PC-9 (cell line): ENCODE measurements at regions not wholly inside any gene's neighbourhood (a gene's known extent, or its start where the extent isn't known, plus 50 kb on each side); places are given as distances from the start of the nearest gene placed in this dataset.

Experiments
- BruUV-seq: library from RNA; stranded (reverse); fragments of 400-500 nt; replicated peaks from 2 replicates; lab custom pipeline; 2021; lab: Mats Ljungman, UMichigan
- CTCF ChIA-PET: fragments of 300-600 bp; sonication (Branson Sonifier 250); formaldehyde crosslinking; loops from one replicate; lab custom pipeline; 2022; ENCODE audit warnings: antibody characterized with exemption; lab: Charles Lee
- POLR2A ChIA-PET: fragments of 300-600 bp; sonication (Branson Sonifier 250); formaldehyde crosslinking; loops from one replicate; lab custom pipeline; 2022; ENCODE audit warnings: antibody characterized with exemption; ENCODE audit not compliant: unreplicated experiment; lab: Charles Lee
- DNase-seq, 2 experiments: peaks; one replicate each; pipeline versions ENCODE4 v3.0.0 to v3.0.0-alpha.2; 2015 to 2022; ENCODE audit warnings: mixed read lengths in 1 of 2
- H2AFZ ChIP-seq: fragments of 200-600 bp; sonication (generic); 2 replicates; pipeline ENCODE4 v1.8.1; 2017; ENCODE audit warnings: antibody characterized with exemption
- H3F3A ChIP-seq: fragments of 200-600 bp; sonication (generic); 2 replicates; pipeline ENCODE4 v1.8.1; 2017; ENCODE audit warnings: antibody characterized with exemption, mild to moderate bottlenecking, low read depth; ENCODE audit not compliant: insufficient read depth
- H3K27ac ChIP-seq: fragments of 200-600 bp; sonication (generic); 2 replicates; pipeline ENCODE4 v1.6.1; 2016; ENCODE audit warnings: mixed run types
- H3K27me3 ChIP-seq: fragments of 200-600 bp; sonication (generic); 2 replicates; pipeline ENCODE4 v1.6.1; 2016; ENCODE audit warnings: low read depth, mixed run types; ENCODE audit not compliant: insufficient read depth
- H3K36me3 ChIP-seq: fragments of 200-600 bp; sonication (generic); 2 replicates; pipeline ENCODE4 v1.6.1; 2016; ENCODE audit warnings: low read depth, mixed run types
- H3K4me1 ChIP-seq: fragments of 200-600 bp; sonication (generic); replicated peaks from 2 replicates; pipeline ENCODE4 v1.6.1; 2016; ENCODE audit warnings: mixed run types; ENCODE audit not compliant: insufficient read depth
- H3K4me2 ChIP-seq: fragments of 200-600 bp; sonication (generic); 2 replicates; pipeline ENCODE4 v1.6.1; 2017; ENCODE audit warnings: mixed run types
- H3K4me3 ChIP-seq: fragments of 200-600 bp; sonication (generic); 2 replicates; pipeline ENCODE4 v1.6.1; 2016; ENCODE audit warnings: mixed run types
- H3K79me2 ChIP-seq: fragments of 200-600 bp; sonication (generic); 2 replicates; pipeline ENCODE4 v1.6.1; 2017; ENCODE audit warnings: low read depth, mixed run types
- H3K9me2 ChIP-seq: fragments of 200-600 bp; sonication (generic); 2 replicates; pipeline ENCODE4 v1.8.1; 2017; ENCODE audit warnings: mild to moderate bottlenecking; ENCODE audit not compliant: insufficient read depth
- H3K9me3 ChIP-seq: fragments of 200-600 bp; sonication (generic); 2 replicates; pipeline ENCODE4 v1.8.1; 2016; ENCODE audit warnings: low read depth; ENCODE audit not compliant: insufficient read depth
- H4K20me1 ChIP-seq: fragments of 200-600 bp; sonication (generic); 2 replicates; pipeline ENCODE4 v1.8.1; 2017; ENCODE audit not compliant: insufficient read depth
- CTCF ChIP-seq: fragments of 200-600 bp; sonication (generic); conservative IDR thresholded peaks from 2 replicates; pipeline ENCODE4 v1.6.1; 2017; ENCODE audit warnings: mixed run types, antibody characterized with exemption, mild to moderate bottlenecking, moderate library complexity
- EZH2 ChIP-seq: fragments of 200-600 bp; sonication (generic); IDR thresholded peaks from 2 replicates; pipeline ENCODE4 v1.8.0; 2017; ENCODE audit warnings: antibody characterized with exemption, low read depth
- intact Hi-C: fragments of 100-400 bp; cut with micrococcal nuclease; formaldehyde crosslinking; loops from one replicate; pipeline ENCODE4 v1.10.0; 2022; ENCODE audit not compliant: unreplicated experiment

GRCh38 chr4:181520790-181521189 lies 722.4 kb upstream of the TENM3 start:
- Histone ChIP-seq H2AFZ (no peak overlapping the region), H3K4me1 (no peaks in the 10 kb centered on the region), H3K4me3 (no peak overlapping the region), H3K4me2 (no peak overlapping the region), H3F3A (no peaks in the 10 kb centered on the region), H3K79me2 (no peaks in the 10 kb centered on the region), H3K9me2 (no peaks in the 10 kb centered on the region), H3K27ac (no peak overlapping the region), H3K9me3 (no peaks in the 10 kb centered on the region), H4K20me1 (no peaks in the 10 kb centered on the region), H3K36me3 (no peaks in the 10 kb centered on the region), H3K27me3 (no peaks in the 10 kb centered on the region; the same call in none of the 2 replicates)
- intact Hi-C loops: no loop called here
- TF ChIP-seq CTCF (no peak), EZH2 (no peak)
- BruUV-seq: no TSS peak
- no peak for DNase-seq
- CTCF ChIA-PET: no interaction called here
- POLR2A ChIA-PET: no interaction called here

GRCh38 chr4:181523973-181524372 lies 719.2 kb upstream of the TENM3 start:
- Histone ChIP-seq H3K27ac (no peak overlapping the region), H3K4me3 (no peak overlapping the region), H3K9me3 (no peaks in the 10 kb centered on the region), H3K4me2 (no peak overlapping the region), H3K79me2 (no peaks in the 10 kb centered on the region), H4K20me1 (no peaks in the 10 kb centered on the region), H3K9me2 (no peaks in the 10 kb centered on the region), H3K36me3 (no peaks in the 10 kb centered on the region), H3K27me3 (no peaks in the 10 kb centered on the region; the same call in none of the 2 replicates), H3F3A (no peaks in the 10 kb centered on the region), H2AFZ (no peak overlapping the region), H3K4me1 (no peaks in the 10 kb centered on the region)
- ChIA-PET POLR2A (no interaction called here), CTCF (no interaction called here)
- DNase-seq: no peak
- intact Hi-C loops: no loop called here
- BruUV-seq: no TSS peak
- TF ChIP-seq EZH2 (no peak), CTCF (no peak)

GRCh38 chr4:181524499-181524898 lies 718.7 kb upstream of the TENM3 start:
- Histone ChIP-seq H4K20me1 (no peaks in the 10 kb centered on the region), H3K4me3 (no peak overlapping the region), H2AFZ (no peak overlapping the region), H3K27ac (no peak overlapping the region), H3K4me1 (no peaks in the 10 kb centered on the region), H3K9me2 (no peaks in the 10 kb centered on the region), H3F3A (no peaks in the 10 kb centered on the region), H3K36me3 (no peaks in the 10 kb centered on the region), H3K4me2 (no peak overlapping the region), H3K79me2 (no peaks in the 10 kb centered on the region), H3K27me3 (no peaks in the 10 kb centered on the region; the same call in none of the 2 replicates), H3K9me3 (no peaks in the 10 kb centered on the region)
- TF ChIP-seq CTCF (no peak), EZH2 (no peak)
- DNase-seq: no peak
- ChIA-PET POLR2A (no interaction called here), CTCF (no interaction called here)
- BruUV-seq: no TSS peak
- intact Hi-C loops: no loop called here
